HFF-Myc (cell line): ENCODE measurements at regions not wholly inside any gene's neighbourhood (a gene's known extent, or its start where the extent isn't known, plus 50 kb on each side); places are given as distances from the start of the nearest gene placed in this dataset.

Experiments used
- DNase-seq: peaks from one replicate; pipeline ENCODE4 v3.0.0-alpha.2; 2011; ENCODE audit warnings: low read depth; ENCODE audit errors: extremely low read depth
- H3K4me3 ChIP-seq: replicated peaks from 2 replicates; pipeline ENCODE4 v1.5.1; 2011; ENCODE audit warnings: low read depth, mild to moderate bottlenecking, control low read depth, low read length
- TF ChIP-seq, protein P1 (sequence below): IDR thresholded peaks from 2 replicates; pipeline ENCODE4 v1.5.1; 2012; ENCODE audit warnings: mild to moderate bottlenecking, low read depth, low read length, control low read depth; ENCODE audit errors: missing control alignments

DNA sequence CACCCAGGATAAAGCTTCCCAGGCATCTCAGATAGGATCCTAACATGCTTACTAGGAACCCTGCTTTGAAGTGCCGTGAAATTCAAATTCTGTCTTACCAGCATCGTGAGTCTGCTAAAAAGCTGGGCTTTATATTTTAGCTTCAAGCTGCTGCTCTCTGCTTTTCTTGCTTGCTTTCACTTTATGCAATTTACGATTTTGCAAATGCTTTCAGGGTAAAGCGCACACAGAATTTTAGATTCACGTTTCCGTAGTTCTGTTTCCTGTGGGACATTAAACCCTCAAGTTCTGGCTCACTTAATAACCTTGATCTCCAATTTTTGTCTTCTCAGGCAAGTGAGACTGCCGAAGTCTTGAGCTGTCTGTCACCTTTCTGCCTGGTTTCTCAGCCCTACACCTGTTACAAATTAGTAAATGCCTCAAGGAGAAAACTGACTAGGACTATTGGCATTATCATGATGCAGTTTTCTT lies 170.5 kb upstream of the TGFBR2 start:
- TF ChIP-seq, protein P1, sequence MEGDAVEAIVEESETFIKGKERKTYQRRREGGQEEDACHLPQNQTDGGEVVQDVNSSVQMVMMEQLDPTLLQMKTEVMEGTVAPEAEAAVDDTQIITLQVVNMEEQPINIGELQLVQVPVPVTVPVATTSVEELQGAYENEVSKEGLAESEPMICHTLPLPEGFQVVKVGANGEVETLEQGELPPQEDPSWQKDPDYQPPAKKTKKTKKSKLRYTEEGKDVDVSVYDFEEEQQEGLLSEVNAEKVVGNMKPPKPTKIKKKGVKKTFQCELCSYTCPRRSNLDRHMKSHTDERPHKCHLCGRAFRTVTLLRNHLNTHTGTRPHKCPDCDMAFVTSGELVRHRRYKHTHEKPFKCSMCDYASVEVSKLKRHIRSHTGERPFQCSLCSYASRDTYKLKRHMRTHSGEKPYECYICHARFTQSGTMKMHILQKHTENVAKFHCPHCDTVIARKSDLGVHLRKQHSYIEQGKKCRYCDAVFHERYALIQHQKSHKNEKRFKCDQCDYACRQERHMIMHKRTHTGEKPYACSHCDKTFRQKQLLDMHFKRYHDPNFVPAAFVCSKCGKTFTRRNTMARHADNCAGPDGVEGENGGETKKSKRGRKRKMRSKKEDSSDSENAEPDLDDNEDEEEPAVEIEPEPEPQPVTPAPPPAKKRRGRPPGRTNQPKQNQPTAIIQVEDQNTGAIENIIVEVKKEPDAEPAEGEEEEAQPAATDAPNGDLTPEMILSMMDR: no peak
- DNase-seq: peak; percentile 14
- 0 out of 2 replicates have a peak overlapping the region, but pooled peaks have one; percentile 8 for H3K4me3 ChIP-seq

DNA sequence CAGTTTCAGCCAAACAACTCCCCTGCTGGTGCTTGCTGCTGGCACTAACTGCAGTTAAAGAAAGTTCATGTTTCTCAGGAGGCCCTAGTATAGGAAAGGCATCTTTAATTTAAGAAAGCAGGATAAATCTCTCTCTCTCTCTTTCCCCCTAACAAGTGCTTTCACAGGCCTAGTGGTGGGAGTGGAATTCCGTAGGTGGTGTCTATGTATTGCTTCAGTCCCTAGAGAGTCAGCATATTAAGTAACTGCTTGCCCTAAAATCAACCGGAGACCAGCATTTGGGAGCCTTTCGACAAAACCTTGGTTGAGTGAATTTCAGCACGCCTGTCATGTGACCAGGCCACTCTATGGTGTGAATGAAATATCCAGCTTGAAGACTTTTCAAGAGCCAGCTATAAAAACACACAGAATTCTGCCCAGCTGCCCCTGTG lies 169.2 kb upstream of the TGFBR2 start:
- TF ChIP-seq, protein P1: no peak
- DNase-seq: no peak
- no peak overlapping the region for H3K4me3 ChIP-seq

DNA sequence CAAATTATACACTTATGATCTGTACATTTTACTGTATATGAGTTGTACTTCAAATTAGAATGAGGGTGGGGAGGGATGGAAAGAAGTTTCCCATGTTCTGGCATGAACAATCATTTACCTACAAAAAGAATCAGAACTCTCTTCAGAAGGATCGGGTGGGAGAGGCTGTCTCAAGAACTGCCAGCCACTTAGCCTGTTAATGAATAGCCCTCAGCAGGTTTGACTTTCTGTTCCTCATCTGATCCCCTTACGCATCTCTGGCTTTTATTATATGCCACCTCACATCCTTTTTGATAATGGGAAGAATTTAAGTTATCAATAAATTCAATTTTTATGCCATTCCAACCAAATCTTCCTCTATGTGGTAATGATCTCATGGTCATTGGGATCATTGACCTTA lies 168.3 kb upstream of the TGFBR2 start:
- TF ChIP-seq, protein P1: no peak
- DNase-seq: no peak
- no peak overlapping the region for H3K4me3 ChIP-seq

DNA sequence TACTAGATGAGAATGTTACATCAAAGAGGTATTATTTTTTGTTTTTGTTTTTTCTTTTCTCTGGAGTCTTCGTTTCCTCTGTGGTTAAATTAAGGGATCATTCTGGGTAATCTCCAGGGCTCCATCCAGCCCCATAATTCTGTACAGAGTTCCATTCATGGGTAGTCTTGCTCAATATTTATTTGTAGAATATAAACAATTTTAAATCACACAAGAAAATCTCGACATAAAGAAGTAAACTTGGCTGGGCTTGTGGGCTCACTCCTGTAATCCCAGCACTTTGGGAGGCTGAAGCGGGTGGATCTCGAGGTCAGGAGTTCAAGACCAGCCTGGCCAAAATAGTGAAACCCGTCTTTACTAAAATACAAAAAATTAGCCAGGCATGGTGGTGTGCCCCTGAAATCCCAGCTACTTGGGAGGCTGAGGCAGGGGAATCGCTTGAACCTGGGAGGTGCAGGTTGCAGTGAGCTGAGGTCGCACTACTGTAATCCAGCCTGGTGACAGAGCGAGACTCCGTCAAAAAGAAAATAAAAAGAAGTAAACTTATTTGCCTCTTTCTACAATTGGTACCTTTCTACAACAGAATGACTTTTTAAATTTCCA lies 166.8 kb upstream of the TGFBR2 start:
- no peak for DNase-seq
- no peak overlapping the region for H3K4me3 ChIP-seq
- TF ChIP-seq, protein P1: no peak

DNA sequence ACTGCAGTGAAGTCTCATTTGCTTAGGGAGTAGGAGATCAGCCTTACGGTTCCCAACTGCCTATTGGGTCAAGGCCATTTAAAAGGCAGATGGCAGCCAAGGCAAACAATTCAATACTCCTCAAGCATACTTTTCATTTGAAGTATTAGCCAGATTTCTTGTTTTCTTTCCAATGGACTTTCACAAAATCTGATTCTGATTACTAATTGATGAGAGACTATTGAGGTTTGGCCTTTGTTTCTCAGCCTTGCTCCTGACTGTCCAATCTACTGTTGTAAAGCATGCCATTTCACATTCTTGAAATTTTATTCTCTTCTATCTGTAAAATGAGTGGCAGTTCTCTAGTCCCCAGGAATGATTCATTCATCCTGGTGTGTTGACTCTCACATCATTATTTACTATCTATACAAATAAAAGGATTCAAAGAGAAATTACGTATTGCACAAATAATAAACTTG lies 166.2 kb upstream of the TGFBR2 start:
- TF ChIP-seq, protein P1: no peak
- no peak for DNase-seq
- H3K4me3 ChIP-seq: no peak overlapping the region

DNA sequence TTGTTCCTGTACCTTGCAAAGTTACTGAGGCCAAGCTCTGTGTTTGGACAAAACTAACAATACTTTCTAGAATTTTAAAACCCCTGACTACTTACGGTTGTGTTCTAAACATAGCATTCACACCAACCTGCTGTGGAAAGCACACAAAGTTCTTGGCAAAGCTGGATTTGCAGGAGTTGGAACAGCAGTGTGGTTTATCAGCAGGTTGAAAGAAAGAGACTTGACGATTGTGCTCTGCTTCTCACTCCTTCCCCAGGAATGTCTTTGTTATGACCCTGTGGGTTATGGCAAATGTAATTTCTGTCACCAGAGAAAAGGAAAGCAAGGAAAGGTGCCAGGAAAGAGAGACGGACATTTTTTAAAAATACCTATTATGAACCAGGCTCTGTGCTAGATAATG lies 165.5 kb upstream of the TGFBR2 start:
- H3K4me3 ChIP-seq: no peak overlapping the region
- DNase-seq: no peak
- TF ChIP-seq, protein P1: no peak
